Duodenal mucosa (tissue), 2 donors: ENCODE measurements at regions not wholly inside any gene's neighbourhood (a gene's known extent, or its start where the extent isn't known, plus 50 kb on each side); places are given as distances from the start of the nearest gene placed in this dataset.
"Not testable (repeated sequence)": the region's sequence is repeated elsewhere in the genome, so short reads cannot be mapped to it uniquely, and the experiment has no call there.

Experiments
- H3K27ac ChIP-seq: one replicate; pipeline ENCODE4 v1.7.0; 2013; ENCODE audit warnings: low read depth, low read length
- H3K27me3 ChIP-seq, 2 donors: one replicate each; pipeline ENCODE4 v1.7.0; 2013; ENCODE audit warnings: low read length in 2 of 2, control low read depth in 1 of 2; ENCODE audit not compliant: insufficient read depth in 2 of 2, control insufficient read depth in 1 of 2
- H3K36me3 ChIP-seq, 2 donors: one replicate each; pipeline ENCODE4 v1.7.0; 2013; ENCODE audit warnings: low read length in 2 of 2, control low read depth in 1 of 2; ENCODE audit not compliant: insufficient read depth in 2 of 2, control insufficient read depth in 1 of 2
- H3K4me1 ChIP-seq, 2 donors: one replicate each; pipeline ENCODE4 v1.7.0; 2013; ENCODE audit warnings: low read length in 2 of 2, control low read depth in 1 of 2; ENCODE audit not compliant: insufficient read depth in 2 of 2, control insufficient read depth in 1 of 2
- H3K4me3 ChIP-seq, 2 donors: one replicate each; pipeline ENCODE4 v1.7.0; 2013; ENCODE audit warnings: low read length in 2 of 2, low read depth in 1 of 2
- H3K9ac ChIP-seq, 2 donors: one replicate each; pipeline ENCODE4 v1.7.0; 2013; ENCODE audit warnings: low read length in 2 of 2, low read depth in 1 of 2
- H3K9me3 ChIP-seq, 2 donors: one replicate each; pipeline ENCODE4 v1.7.0; 2013; ENCODE audit warnings: low read length in 2 of 2, control low read depth in 1 of 2; ENCODE audit not compliant: control insufficient read depth in 1 of 2

- H3K27me3 ChIP-seq, result no peaks in the 10 kb centered on the region
- no peak overlapping the region for H3K9ac ChIP-seq
- no peaks in the 10 kb centered on the region for H3K36me3 ChIP-seq
- H3K4me3 ChIP-seq, result no peak overlapping the region
- no peak overlapping the region for H3K27ac ChIP-seq
- no peaks in the 10 kb centered on the region for H3K4me1 ChIP-seq
- no peaks in the 10 kb centered on the region for H3K9me3 ChIP-seq
Observed at GRCh38 chrX:40244980-40245379, 147.2 kb upstream of the BCOR start.

- Histone ChIP-seq H3K4me1 (no peaks in the 10 kb centered on the region), H3K36me3 (no peaks in the 10 kb centered on the region), H3K9ac (no peak overlapping the region), H3K27ac (no peak overlapping the region), H3K27me3 (no peaks in the 10 kb centered on the region), H3K4me3 (no peak overlapping the region), H3K9me3 (no peaks in the 10 kb centered on the region)
Observed at GRCh38 chrX:40243755-40244515, 146.2 kb upstream of the BCOR start.

- no peak overlapping the region for H3K4me3 ChIP-seq
- no peak overlapping the region for H3K27ac ChIP-seq
Observed at GRCh38 chrX:40240844-40241243, 143.1 kb upstream of the BCOR start.

GRCh38 chrX:40237731-40238178 is 140.0 kb upstream of the BCOR start:
- Histone ChIP-seq H3K27me3 (no peaks in the 10 kb centered on the region), H3K4me1 (no peaks in the 10 kb centered on the region), H3K27ac (no peak overlapping the region)

More at GRCh38 chrX:40240844-40241243, 143.1 kb upstream of the BCOR start:
- H3K4me1 ChIP-seq, result no peaks in the 10 kb centered on the region
- no peak overlapping the region for H3K9ac ChIP-seq
- H3K9me3 ChIP-seq, result no peaks in the 10 kb centered on the region
- H3K36me3 ChIP-seq, result no peaks in the 10 kb centered on the region
- no peaks in the 10 kb centered on the region for H3K27me3 ChIP-seq

GRCh38 chrX:40230646-40231045 is 132.9 kb upstream of the BCOR start:
- Histone ChIP-seq H3K4me3 (no peak overlapping the region), H3K9ac (no peak overlapping the region), H3K27me3 (no peaks in the 10 kb centered on the region), H3K36me3 (no peaks in the 10 kb centered on the region), H3K9me3 (no peaks in the 10 kb centered on the region), H3K27ac (no peak overlapping the region), H3K4me1 (no peaks in the 10 kb centered on the region)

More at GRCh38 chrX:40237731-40238178, 140.0 kb upstream of the BCOR start:
- H3K9me3 ChIP-seq, result no peaks in the 10 kb centered on the region
- H3K36me3 ChIP-seq, result no peaks in the 10 kb centered on the region
- H3K9ac ChIP-seq, result no peak overlapping the region
- no peak overlapping the region for H3K4me3 ChIP-seq

GRCh38 chrX:40227125-40227524 is 129.4 kb upstream of the BCOR start:
- no peak overlapping the region for H3K27ac ChIP-seq
- no peaks in the 10 kb centered on the region for H3K27me3 ChIP-seq
- no peaks in the 10 kb centered on the region for H3K4me1 ChIP-seq
- H3K36me3 ChIP-seq, result no peaks in the 10 kb centered on the region
- H3K9me3 ChIP-seq, result no peaks in the 10 kb centered on the region
- no peak overlapping the region for H3K4me3 ChIP-seq
- H3K9ac ChIP-seq, result no peak overlapping the region

GRCh38 chrX:40224658-40225057 is 126.9 kb upstream of the BCOR start:
- H3K27ac ChIP-seq, result no peak overlapping the region
- no peaks in the 10 kb centered on the region for H3K36me3 ChIP-seq
- no peak overlapping the region for H3K4me3 ChIP-seq
- no peak overlapping the region for H3K9ac ChIP-seq
- no peaks in the 10 kb centered on the region for H3K27me3 ChIP-seq
- no peaks in the 10 kb centered on the region for H3K9me3 ChIP-seq
- no peaks in the 10 kb centered on the region for H3K4me1 ChIP-seq

GRCh38 chrX:40222612-40223011 is 124.9 kb upstream of the BCOR start:
- not testable (repeated sequence) for H3K9ac ChIP-seq, H3K4me3 ChIP-seq, H3K27me3 ChIP-seq, H3K27ac ChIP-seq, H3K36me3 ChIP-seq, H3K9me3 ChIP-seq, H3K4me1 ChIP-seq

- Histone ChIP-seq H3K27me3 (no peaks in the 10 kb centered on the region), H3K27ac (no peak overlapping the region), H3K4me1 (no peaks in the 10 kb centered on the region), H3K36me3 (no peaks in the 10 kb centered on the region), H3K9me3 (no peaks in the 10 kb centered on the region), H3K4me3 (no peak overlapping the region), H3K9ac (no peak overlapping the region)
Observed at GRCh38 chrX:40213092-40213491, 115.3 kb upstream of the BCOR start.

GRCh38 chrX:40209951-40210617 is 112.3 kb upstream of the BCOR start:
- no peaks in the 10 kb centered on the region for H3K9me3 ChIP-seq
- H3K27me3 ChIP-seq, result no peaks in the 10 kb centered on the region
- no peak overlapping the region for H3K4me3 ChIP-seq
- no peaks in the 10 kb centered on the region for H3K36me3 ChIP-seq
- no peaks in the 10 kb centered on the region for H3K4me1 ChIP-seq
- no peak overlapping the region for H3K27ac ChIP-seq
- no peak overlapping the region for H3K9ac ChIP-seq
